ENCODE measurements at regions not wholly inside any gene's neighbourhood (a gene's known extent, or its start where the extent isn't known, plus 50 kb on each side); places are given as distances from the start of the nearest gene placed in this dataset.

DNA sequence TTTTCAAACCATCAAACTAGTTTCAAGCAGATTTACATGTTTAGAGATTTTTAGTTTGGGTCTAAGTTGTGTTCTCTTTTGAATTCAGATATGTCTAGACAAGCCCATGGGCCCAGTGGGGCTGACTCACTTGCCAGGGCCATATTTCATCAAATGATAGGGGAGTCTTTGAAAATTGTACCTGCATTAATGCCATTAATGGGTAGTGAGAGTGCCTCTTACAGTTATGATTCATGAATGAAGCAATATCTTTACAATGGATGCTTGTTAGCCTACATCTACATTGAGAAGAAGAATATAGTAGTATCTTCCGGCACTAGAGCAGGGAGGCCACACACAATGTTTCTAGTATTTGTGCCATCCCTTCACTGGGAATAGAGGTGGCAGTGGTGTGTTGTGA is 174.2 kb upstream of the E2F7 start:
- 96 to 100% methylated on average over 1 of the region's 1 CpG for WGBS, 2 donors
- H3K36me3 ChIP-seq (ENCODE audit: control insufficient read depth in 4 of 4, insufficient read depth in 4 of 4, low read length in 4 of 4), result no peaks in the 10 kb centered on the region
- H3K9me3 ChIP-seq (ENCODE audit: control insufficient read depth in 4 of 4, insufficient read depth in 3 of 4, low read length in 3 of 4), result peaks cover 0 to 2% (median 0%) of the 10 kb centered on the region in 4 donors

DNA sequence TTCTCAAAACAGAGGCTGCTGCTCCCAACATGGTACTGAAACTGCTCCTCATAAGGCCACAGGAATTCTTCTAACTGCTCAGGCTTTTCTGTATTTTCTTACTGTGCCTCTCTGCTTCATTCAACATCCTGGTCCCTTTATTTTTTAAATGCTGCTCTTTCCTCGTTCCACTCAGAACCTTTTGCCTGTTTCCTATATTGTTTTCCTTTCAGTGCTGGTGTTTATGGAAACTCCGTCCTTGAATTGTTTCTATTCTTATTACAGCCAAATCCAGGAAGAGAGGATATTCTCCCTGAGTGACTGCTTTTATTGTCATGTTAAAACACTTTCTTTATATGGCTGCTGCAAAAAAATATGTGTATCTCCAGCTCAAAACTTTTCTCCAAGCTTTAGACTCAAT is 173.0 kb upstream of the E2F7 start:
- no peak overlapping the region for H3K27ac ChIP-seq (ENCODE audit: low read depth in 1 of 2, low read length in 1 of 2)
- H3K9me3 ChIP-seq (ENCODE audit: control insufficient read depth in 4 of 4, insufficient read depth in 3 of 4, low read length in 3 of 4), result peaks cover 0 to 2% (median 0%) of the 10 kb centered on the region in 4 donors
- H3K4me1 ChIP-seq (ENCODE audit: control insufficient read depth in 5 of 5, insufficient read depth in 5 of 5, low read length in 5 of 5), result peaks cover 0 to 5% (median 0%) of the 10 kb centered on the region in 5 donors
- H3K9ac ChIP-seq (ENCODE audit: insufficient read depth in 1 of 2, low read length in 2 of 2), result no peak overlapping the region
- TF ChIP-seq, protein P1, sequence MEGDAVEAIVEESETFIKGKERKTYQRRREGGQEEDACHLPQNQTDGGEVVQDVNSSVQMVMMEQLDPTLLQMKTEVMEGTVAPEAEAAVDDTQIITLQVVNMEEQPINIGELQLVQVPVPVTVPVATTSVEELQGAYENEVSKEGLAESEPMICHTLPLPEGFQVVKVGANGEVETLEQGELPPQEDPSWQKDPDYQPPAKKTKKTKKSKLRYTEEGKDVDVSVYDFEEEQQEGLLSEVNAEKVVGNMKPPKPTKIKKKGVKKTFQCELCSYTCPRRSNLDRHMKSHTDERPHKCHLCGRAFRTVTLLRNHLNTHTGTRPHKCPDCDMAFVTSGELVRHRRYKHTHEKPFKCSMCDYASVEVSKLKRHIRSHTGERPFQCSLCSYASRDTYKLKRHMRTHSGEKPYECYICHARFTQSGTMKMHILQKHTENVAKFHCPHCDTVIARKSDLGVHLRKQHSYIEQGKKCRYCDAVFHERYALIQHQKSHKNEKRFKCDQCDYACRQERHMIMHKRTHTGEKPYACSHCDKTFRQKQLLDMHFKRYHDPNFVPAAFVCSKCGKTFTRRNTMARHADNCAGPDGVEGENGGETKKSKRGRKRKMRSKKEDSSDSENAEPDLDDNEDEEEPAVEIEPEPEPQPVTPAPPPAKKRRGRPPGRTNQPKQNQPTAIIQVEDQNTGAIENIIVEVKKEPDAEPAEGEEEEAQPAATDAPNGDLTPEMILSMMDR (IDR thresholded peaks at IDR 0.05; ENCODE audit: control extremely low read depth, extremely low read depth), result no peak
- DNase-seq, result no peak
- no peak for ATAC-seq (ENCODE audit: insufficient read depth, low FRiP score)
- peaks cover 0 to 3% (median 0%) of the 10 kb centered on the region in 3 donors for H3K27me3 ChIP-seq (ENCODE audit: control insufficient read depth in 3 of 3, insufficient read depth in 3 of 3, low read length in 2 of 3)
- H3K4me3 ChIP-seq, result no peak overlapping the region
- 58% methylated on average over 2 of the region's 2 CpGs for WGBS, 2 donors
- no peaks in the 10 kb centered on the region for H3K36me3 ChIP-seq (ENCODE audit: control insufficient read depth in 4 of 4, insufficient read depth in 4 of 4, low read length in 4 of 4)

More for the DNA sequence above, 174.2 kb upstream of the E2F7 start:
- ATAC-seq (ENCODE audit: insufficient read depth, low FRiP score) (no peak), DNase-seq (no peak)
- TF ChIP-seq, protein P1 (IDR thresholded peaks at IDR 0.05; ENCODE audit: control extremely low read depth, extremely low read depth), result no peak
- H3K9ac ChIP-seq (ENCODE audit: insufficient read depth in 1 of 2, low read length in 2 of 2), result no peak overlapping the region
- no peak overlapping the region for H3K27ac ChIP-seq (ENCODE audit: low read depth in 1 of 2, low read length in 1 of 2)
- H3K27me3 ChIP-seq (ENCODE audit: control insufficient read depth in 3 of 3, insufficient read depth in 3 of 3, low read length in 2 of 3), result peaks cover 0 to 3% (median 0%) of the 10 kb centered on the region in 3 donors
- no peak overlapping the region for H3K4me3 ChIP-seq
- peaks cover 0 to 5% (median 0%) of the 10 kb centered on the region in 5 donors for H3K4me1 ChIP-seq (ENCODE audit: control insufficient read depth in 5 of 5, insufficient read depth in 5 of 5, low read length in 5 of 5)

DNA sequence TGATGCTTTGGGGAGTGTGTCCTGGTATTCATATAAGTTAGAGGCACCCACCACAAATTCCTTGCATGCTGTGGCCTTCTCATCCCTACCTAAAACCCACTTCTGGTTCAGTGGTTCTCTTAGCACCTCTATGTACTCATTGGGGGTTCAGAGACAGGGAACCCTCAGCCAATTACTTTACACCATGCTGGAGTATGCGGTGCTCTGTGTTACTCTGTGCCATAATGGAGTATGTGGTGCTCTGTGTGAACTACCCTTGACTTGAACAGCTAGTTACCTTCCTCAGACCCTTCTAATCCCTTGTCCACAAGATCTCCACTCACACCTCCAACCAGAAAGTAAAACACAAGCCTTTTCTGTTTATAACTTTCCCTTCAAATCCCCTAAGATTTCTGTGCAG is 172.5 kb upstream of the E2F7 start:
- TF ChIP-seq, protein P1 (IDR thresholded peaks at IDR 0.05; ENCODE audit: control extremely low read depth, extremely low read depth), result no peak
- H3K36me3 ChIP-seq (ENCODE audit: control insufficient read depth in 4 of 4, insufficient read depth in 4 of 4, low read length in 4 of 4), result no peaks in the 10 kb centered on the region
- no peak overlapping the region for H3K9ac ChIP-seq (ENCODE audit: insufficient read depth in 1 of 2, low read length in 2 of 2)
- H3K4me3 ChIP-seq, result no peak overlapping the region
- H3K27me3 ChIP-seq (ENCODE audit: control insufficient read depth in 3 of 3, insufficient read depth in 3 of 3, low read length in 2 of 3), result peaks cover 0 to 3% (median 0%) of the 10 kb centered on the region in 3 donors
- H3K27ac ChIP-seq (ENCODE audit: low read depth in 1 of 2, low read length in 1 of 2), result no peak overlapping the region
- H3K4me1 ChIP-seq (ENCODE audit: control insufficient read depth in 5 of 5, insufficient read depth in 5 of 5, low read length in 5 of 5), result peaks cover 0 to 5% (median 0%) of the 10 kb centered on the region in 5 donors
- DNase-seq (no peak), ATAC-seq (ENCODE audit: insufficient read depth, low FRiP score) (no peak)
- H3K9me3 ChIP-seq (ENCODE audit: control insufficient read depth in 4 of 4, insufficient read depth in 3 of 4, low read length in 3 of 4), result peaks cover 0 to 2% (median 0%) of the 10 kb centered on the region in 4 donors
- WGBS, 2 donors, result 93 to 94% methylated on average over 1 of the region's 1 CpG

DNA sequence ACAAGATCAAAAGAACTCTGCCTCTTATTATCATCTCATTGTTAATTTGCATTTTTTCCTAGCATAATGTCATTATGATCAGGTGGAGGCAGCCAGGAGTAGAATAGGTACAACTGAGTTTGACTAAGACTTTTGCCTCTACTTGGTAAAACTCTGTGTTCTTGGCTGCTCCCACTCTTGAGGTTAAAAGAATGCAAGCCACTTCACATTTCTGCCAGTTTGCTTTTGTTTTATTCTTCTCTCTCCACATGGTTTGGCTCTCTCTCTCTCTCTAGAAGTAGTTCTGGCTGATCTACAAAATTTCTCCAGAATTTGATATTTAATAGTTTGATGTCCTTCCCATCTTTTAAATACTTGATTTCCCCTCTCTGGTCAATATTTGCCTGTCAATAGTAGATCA is 170.7 kb upstream of the E2F7 start:
- no peak for DNase-seq
- Histone ChIP-seq H3K27ac (ENCODE audit: low read depth in 1 of 2, low read length in 1 of 2) (no peak overlapping the region), H3K36me3 (ENCODE audit: control insufficient read depth in 4 of 4, insufficient read depth in 4 of 4, low read length in 4 of 4) (no peaks in the 10 kb centered on the region), H3K4me3 (no peak overlapping the region), H3K4me1 (ENCODE audit: control insufficient read depth in 5 of 5, insufficient read depth in 5 of 5, low read length in 5 of 5) (peaks cover 0 to 15% (median 3%) of the 10 kb centered on the region in 5 donors), H3K27me3 (ENCODE audit: control insufficient read depth in 3 of 3, insufficient read depth in 3 of 3, low read length in 2 of 3) (peaks cover 0 to under 1% (median 0%) of the 10 kb centered on the region in 3 donors), H3K9ac (ENCODE audit: insufficient read depth in 1 of 2, low read length in 2 of 2) (no peak overlapping the region), H3K9me3 (ENCODE audit: control insufficient read depth in 4 of 4, insufficient read depth in 3 of 4, low read length in 3 of 4) (peaks cover 0 to 2% (median 0%) of the 10 kb centered on the region in 4 donors)
- TF ChIP-seq, protein P1 (IDR thresholded peaks at IDR 0.05; ENCODE audit: control extremely low read depth, extremely low read depth), result no peak
- no peak for ATAC-seq (ENCODE audit: insufficient read depth, low FRiP score)

Measured in lung (tissue), 11 donors.